Parathyroid adenoma (tissue), 2 donors: ENCODE measurements at regions not wholly inside any gene's neighbourhood (a gene's known extent, or its start where the extent isn't known, plus 50 kb on each side); places are given as distances from the start of the nearest gene placed in this dataset.

Experiments used
- H2AFZ ChIP-seq: fragments of 300-600 bp; sonication (generic); one replicate; pipeline ENCODE4 v1.7.0; 2017; ENCODE audit warnings: antibody characterized with exemption, mild to moderate bottlenecking
- H3K27ac ChIP-seq: fragments of 300-600 bp; sonication (generic); one replicate; pipeline ENCODE4 v1.7.0; 2017
- H3K27me3 ChIP-seq: fragments of 300-600 bp; sonication (generic); one replicate; pipeline ENCODE4 v1.7.0; 2017; ENCODE audit warnings: low read length; ENCODE audit not compliant: control insufficient read depth, insufficient read depth
- H3K36me3 ChIP-seq: fragments of 300-600 bp; sonication (generic); one replicate; pipeline ENCODE4 v1.7.0; 2017; ENCODE audit warnings: low read length; ENCODE audit not compliant: control insufficient read depth, insufficient read depth
- H3K4me1 ChIP-seq: fragments of 300-600 bp; sonication (generic); one replicate; pipeline ENCODE4 v1.7.0; 2017; ENCODE audit warnings: control low read depth
- H3K4me2 ChIP-seq: fragments of 300-600 bp; sonication (generic); one replicate; pipeline ENCODE4 v1.7.0; 2017; ENCODE audit warnings: low read length
- H3K4me3 ChIP-seq: fragments of 300-600 bp; sonication (generic); one replicate; pipeline ENCODE4 v1.7.0; 2017; ENCODE audit warnings: low read depth, low read length
- H3K79me2 ChIP-seq: fragments of 300-600 bp; sonication (generic); one replicate; pipeline ENCODE4 v1.7.0; 2017; ENCODE audit warnings: control low read depth
- H3K9ac ChIP-seq: fragments of 300-600 bp; sonication (generic); one replicate; pipeline ENCODE4 v1.7.0; 2017; ENCODE audit warnings: mild to moderate bottlenecking
- H3K9me3 ChIP-seq: fragments of 300-600 bp; sonication (generic); one replicate; pipeline ENCODE4 v1.7.0; 2017; ENCODE audit warnings: low read length; ENCODE audit not compliant: control insufficient read depth
- TF ChIP-seq, protein P1 (sequence below): fragments of 300-600 bp; sonication (generic); IDR thresholded peaks from one replicate; pipeline ENCODE4 v1.7.0; 2017; ENCODE audit warnings: antibody characterized with exemption, mild to moderate bottlenecking
- donor health status: primary hyperparathyroidism.

- H3K79me2 ChIP-seq: no peaks in the 10 kb centered on the region
- H3K4me3 ChIP-seq: no peak overlapping the region
- H3K27me3 ChIP-seq: no peaks in the 10 kb centered on the region
- no peak overlapping the region for H2AFZ ChIP-seq
- no peaks in the 10 kb centered on the region for H3K36me3 ChIP-seq
- peaks cover 36% of the 10 kb centered on the region for H3K4me1 ChIP-seq
- no peak overlapping the region for H3K9ac ChIP-seq
- no peak overlapping the region for H3K4me2 ChIP-seq
- TF ChIP-seq, protein P1, sequence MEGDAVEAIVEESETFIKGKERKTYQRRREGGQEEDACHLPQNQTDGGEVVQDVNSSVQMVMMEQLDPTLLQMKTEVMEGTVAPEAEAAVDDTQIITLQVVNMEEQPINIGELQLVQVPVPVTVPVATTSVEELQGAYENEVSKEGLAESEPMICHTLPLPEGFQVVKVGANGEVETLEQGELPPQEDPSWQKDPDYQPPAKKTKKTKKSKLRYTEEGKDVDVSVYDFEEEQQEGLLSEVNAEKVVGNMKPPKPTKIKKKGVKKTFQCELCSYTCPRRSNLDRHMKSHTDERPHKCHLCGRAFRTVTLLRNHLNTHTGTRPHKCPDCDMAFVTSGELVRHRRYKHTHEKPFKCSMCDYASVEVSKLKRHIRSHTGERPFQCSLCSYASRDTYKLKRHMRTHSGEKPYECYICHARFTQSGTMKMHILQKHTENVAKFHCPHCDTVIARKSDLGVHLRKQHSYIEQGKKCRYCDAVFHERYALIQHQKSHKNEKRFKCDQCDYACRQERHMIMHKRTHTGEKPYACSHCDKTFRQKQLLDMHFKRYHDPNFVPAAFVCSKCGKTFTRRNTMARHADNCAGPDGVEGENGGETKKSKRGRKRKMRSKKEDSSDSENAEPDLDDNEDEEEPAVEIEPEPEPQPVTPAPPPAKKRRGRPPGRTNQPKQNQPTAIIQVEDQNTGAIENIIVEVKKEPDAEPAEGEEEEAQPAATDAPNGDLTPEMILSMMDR: no peak
- no peaks in the 10 kb centered on the region for H3K9me3 ChIP-seq
- H3K27ac ChIP-seq: no peak overlapping the region
Observed at GRCh38 chr2:172226244-172227061, 123.8 kb upstream of the DLX2 start.

GRCh38 chr2:172227719-172228118, 125.0 kb upstream of the DLX2 start:
- peak overlapping the region; percentile 75 for H3K4me2 ChIP-seq
- H3K9me3 ChIP-seq: no peaks in the 10 kb centered on the region
- peak overlapping the region; percentile 86 for H2AFZ ChIP-seq
- no peak overlapping the region for H3K9ac ChIP-seq
- H3K4me1 ChIP-seq: peaks cover 40% of the 10 kb centered on the region
- no peaks in the 10 kb centered on the region for H3K79me2 ChIP-seq
- peak overlapping the region; percentile 93 for H3K27ac ChIP-seq
- peak overlapping the region; percentile 46 for H3K4me3 ChIP-seq
- TF ChIP-seq, protein P1: no peak
- no peaks in the 10 kb centered on the region for H3K36me3 ChIP-seq
- H3K27me3 ChIP-seq: no peaks in the 10 kb centered on the region

DNA sequence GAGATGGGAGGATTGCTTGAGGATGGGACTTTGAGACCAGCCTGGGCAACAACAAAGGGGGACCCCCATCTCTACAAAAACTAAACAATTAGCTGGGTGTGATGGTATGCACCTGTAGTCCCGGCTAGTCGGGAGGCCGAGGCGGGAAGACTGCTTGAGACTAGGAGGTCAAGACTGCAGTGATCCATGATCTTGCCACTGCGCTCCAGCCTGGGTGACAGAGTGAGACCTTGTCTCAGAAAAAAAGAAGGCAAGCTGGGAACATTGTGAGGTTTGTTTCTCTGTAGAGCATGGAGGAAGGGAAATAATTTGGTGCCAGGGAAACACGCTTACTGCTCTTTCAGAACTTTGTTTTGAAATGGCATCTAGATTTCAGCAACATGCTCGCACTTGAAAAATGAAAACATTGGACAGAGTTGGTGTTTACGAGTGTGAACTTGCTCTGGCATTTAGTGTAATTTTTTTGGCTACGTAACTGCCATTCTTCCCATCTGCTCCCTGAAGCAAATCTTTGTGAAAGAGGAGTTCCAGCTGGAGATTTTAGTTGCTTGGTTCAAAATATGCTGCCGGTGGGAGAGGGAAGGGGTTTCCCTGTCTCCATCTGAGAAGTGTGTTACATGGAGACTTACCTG, 125.6 kb upstream of the DLX2 start:
- Histone ChIP-seq H3K27ac (peak overlapping the region; percentile 93), H3K79me2 (no peaks in the 10 kb centered on the region), H3K4me2 (peak overlapping the region; percentile 75), H3K36me3 (no peaks in the 10 kb centered on the region), H3K4me1 (peaks cover 40% of the 10 kb centered on the region), H3K27me3 (no peaks in the 10 kb centered on the region), H3K9ac (no peak overlapping the region), H2AFZ (peak overlapping the region; percentile 86), H3K9me3 (no peaks in the 10 kb centered on the region), H3K4me3 (peak overlapping the region; percentile 46)
- TF ChIP-seq, protein P1: peak; percentile 8

DNA sequence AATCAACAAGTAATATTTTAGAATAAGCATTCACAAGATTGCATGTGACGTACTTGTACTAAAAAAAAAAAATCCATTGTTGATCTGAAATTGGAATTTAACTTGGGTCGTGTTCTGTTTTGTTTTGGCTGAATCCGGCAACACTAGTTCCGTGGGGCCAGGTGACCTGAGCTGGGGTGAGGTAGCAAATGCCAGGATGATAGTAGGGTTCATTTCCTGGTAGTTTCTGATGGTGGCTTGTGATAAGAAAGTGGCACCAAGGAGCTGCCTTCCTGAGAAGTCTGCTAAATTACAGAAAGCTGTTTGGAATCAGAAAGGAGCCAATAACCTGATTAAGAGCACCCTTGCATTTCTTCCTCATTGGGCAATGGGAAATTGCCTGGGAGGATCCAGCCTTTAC, 126.4 kb upstream of the DLX2 start:
- Histone ChIP-seq H3K4me3 (peak overlapping the region; percentile 46), H3K9me3 (no peaks in the 10 kb centered on the region), H3K27ac (peak overlapping the region; percentile 93), H3K27me3 (no peaks in the 10 kb centered on the region), H3K4me2 (peak overlapping the region; percentile 75), H3K79me2 (no peaks in the 10 kb centered on the region), H3K36me3 (no peaks in the 10 kb centered on the region), H2AFZ (peak overlapping the region; percentile 86), H3K9ac (no peak overlapping the region), H3K4me1 (peaks cover 40% of the 10 kb centered on the region)
- TF ChIP-seq, protein P1: no peak
